Cerebellar cortex (tissue), 1 donor: ENCODE measurements at regions not wholly inside any gene's neighbourhood (a gene's known extent, or its start where the extent isn't known, plus 50 kb on each side); places are given as distances from the start of the nearest gene placed in this dataset.
"Not testable (repeated sequence)": the region's sequence is repeated elsewhere in the genome, so short reads cannot be mapped to it uniquely, and the experiment has no call there.

Source experiments
- DNase-seq: peaks from one replicate; pipeline ENCODE4 v3.0.0-alpha.2; 2015; ENCODE audit warnings: low spot score

GRCh38 chr4:160082432-160083207 is 979.7 kb downstream of the RAPGEF2 start:
- DNase-seq = no peak

- no peak for DNase-seq
Observed at GRCh38 chr4:160091631-160092030, 988.8 kb downstream of the RAPGEF2 start.

GRCh38 chr4:160100316-160100715 is 997.4 kb downstream of the RAPGEF2 start:
- no peak for DNase-seq

- no peak for DNase-seq
Observed at GRCh38 chr4:160110891-160111290, 1008.0 kb downstream of the RAPGEF2 start.

- DNase-seq = no peak
Observed at GRCh38 chr4:160117686-160118085, 1014.8 kb downstream of the RAPGEF2 start.

- not testable (repeated sequence) for DNase-seq
Observed at GRCh38 chr4:160125576-160126287, 1022.9 kb downstream of the RAPGEF2 start.

GRCh38 chr4:160127211-160127610 is 1024.3 kb downstream of the RAPGEF2 start:
- DNase-seq = no peak

- DNase-seq = no peak
Observed at GRCh38 chr4:160129439-160129838, 1026.6 kb downstream of the RAPGEF2 start.

- no peak for DNase-seq
Observed at GRCh38 chr4:160136021-160136420, 1033.1 kb downstream of the RAPGEF2 start.

GRCh38 chr4:160141206-160141605 is 1038.3 kb downstream of the RAPGEF2 start:
- DNase-seq = no peak

GRCh38 chr4:160142579-160142978 is 1039.7 kb downstream of the RAPGEF2 start:
- DNase-seq = no peak

GRCh38 chr4:160143574-160143973 is 1040.7 kb downstream of the RAPGEF2 start:
- DNase-seq = no peak

- no peak for DNase-seq
Observed at GRCh38 chr4:160159457-160159856, 1056.6 kb downstream of the RAPGEF2 start.

GRCh38 chr4:160161026-160161425 is 1058.1 kb downstream of the RAPGEF2 start:
- DNase-seq = no peak

- DNase-seq = no peak
Observed at GRCh38 chr4:160175064-160175643, 1072.3 kb downstream of the RAPGEF2 start.

GRCh38 chr4:160180211-160180610 is 1077.3 kb downstream of the RAPGEF2 start:
- DNase-seq = no peak

- no peak for DNase-seq
Observed at GRCh38 chr4:160182727-160183126, 1079.8 kb downstream of the RAPGEF2 start.

GRCh38 chr4:160184884-160185283 is 1082.0 kb downstream of the RAPGEF2 start:
- DNase-seq = no peak

- no peak for DNase-seq
Observed at GRCh38 chr4:160193787-160194186, 1090.9 kb downstream of the RAPGEF2 start.

- DNase-seq = no peak
Observed at GRCh38 chr4:160194716-160195115, 1091.8 kb downstream of the RAPGEF2 start.

GRCh38 chr4:160202802-160203201 is 1099.9 kb downstream of the RAPGEF2 start:
- DNase-seq = no peak

- DNase-seq = no peak
Observed at GRCh38 chr4:160212078-160212477, 1109.2 kb downstream of the RAPGEF2 start.

- no peak for DNase-seq
Observed at GRCh38 chr4:160213366-160213765, 1110.5 kb downstream of the RAPGEF2 start.
